Stimulated activated CD4-positive, alpha-beta T cell treated with anti-CD3 and anti-CD28 coated beads, Interleukin-15, amount 100 ng/mL, for 1 hour (primary cell): ENCODE measurements at regions not wholly inside any gene's neighbourhood (a gene's known extent, or its start where the extent isn't known, plus 50 kb on each side); places are given as distances from the start of the nearest gene placed in this dataset.

Experiments used
- DNase-seq, 2 donors: peaks; one replicate each; pipeline ENCODE4 v3.0.0-alpha.2; 2020; ENCODE audit warnings: low read depth in 1 of 2, low spot score in 1 of 2

- DNase-seq: no peak
These were observed 810.3 kb upstream of the SALL3 start for GRCh38 chr18:78169174-78169864.

DNA sequence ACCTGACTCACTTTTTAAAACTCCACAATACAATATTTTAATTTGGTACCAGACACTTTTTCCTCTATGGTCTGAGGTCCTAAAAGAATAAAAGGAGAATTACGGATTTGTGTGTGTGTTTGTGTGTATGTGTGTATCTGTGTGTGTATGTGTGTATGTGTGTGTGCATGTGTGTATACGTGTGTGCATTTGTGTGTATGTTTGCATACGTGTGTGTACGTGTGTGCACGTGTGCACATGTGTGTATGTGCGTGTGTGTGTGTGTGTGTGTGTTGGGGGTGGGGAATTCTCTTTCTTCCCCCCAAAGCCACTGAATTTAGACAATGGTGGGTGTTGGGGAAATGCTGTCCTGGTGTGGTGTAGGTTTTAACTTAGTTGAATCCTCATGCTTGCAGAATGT is 807.7 kb upstream of the SALL3 start:
- DNase-seq: no peak

GRCh38 chr18:78174737-78175136 is 804.9 kb upstream of the SALL3 start:
- no peak for DNase-seq

GRCh38 chr18:78178812-78179211 is 800.8 kb upstream of the SALL3 start:
- DNase-seq: no peak

DNA sequence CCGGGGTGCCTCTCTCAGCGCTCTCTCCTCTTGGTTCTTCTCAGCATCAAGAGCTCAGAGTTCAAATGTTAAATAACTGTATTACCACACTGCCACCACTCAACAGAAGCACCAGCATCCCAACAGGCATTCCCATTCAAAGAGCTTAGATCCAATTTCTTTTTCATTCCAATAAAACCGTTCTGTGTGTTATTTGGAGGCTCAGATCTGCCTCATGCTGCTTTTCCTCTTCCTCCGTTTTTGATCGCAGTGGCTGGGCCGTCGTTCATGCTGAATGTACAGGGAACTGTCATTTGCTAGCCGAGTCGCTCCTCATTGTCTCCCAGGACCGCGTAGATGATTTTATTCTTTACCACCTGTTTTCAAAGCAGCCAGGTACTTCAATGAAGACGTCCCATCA is 798.9 kb upstream of the SALL3 start:
- no peak for DNase-seq

GRCh38 chr18:78183815-78184214 is 795.8 kb upstream of the SALL3 start:
- no peak for DNase-seq

GRCh38 chr18:78191276-78191675 is 788.3 kb upstream of the SALL3 start:
- DNase-seq: no peak

GRCh38 chr18:78192054-78192453 is 787.6 kb upstream of the SALL3 start:
- DNase-seq: no peak

DNA sequence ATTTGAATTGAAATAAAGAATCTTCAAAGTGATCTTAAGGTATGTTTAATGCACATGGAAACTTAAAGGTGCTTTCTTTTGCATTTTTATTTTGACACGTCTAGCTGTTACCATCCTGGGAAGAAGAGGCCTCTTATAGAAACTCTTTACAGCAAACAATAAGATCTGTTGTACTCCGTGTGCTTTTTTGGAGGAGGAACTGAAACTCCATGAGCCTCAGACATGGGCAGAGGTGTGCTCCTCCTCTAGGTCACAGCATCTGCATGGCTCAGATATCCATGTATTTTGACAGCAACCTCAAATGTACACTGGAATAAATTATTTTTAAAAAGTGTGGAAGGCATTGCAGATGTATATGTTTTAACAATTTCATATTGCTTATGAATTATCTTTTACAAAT is 783.3 kb upstream of the SALL3 start:
- no peak for DNase-seq

DNA sequence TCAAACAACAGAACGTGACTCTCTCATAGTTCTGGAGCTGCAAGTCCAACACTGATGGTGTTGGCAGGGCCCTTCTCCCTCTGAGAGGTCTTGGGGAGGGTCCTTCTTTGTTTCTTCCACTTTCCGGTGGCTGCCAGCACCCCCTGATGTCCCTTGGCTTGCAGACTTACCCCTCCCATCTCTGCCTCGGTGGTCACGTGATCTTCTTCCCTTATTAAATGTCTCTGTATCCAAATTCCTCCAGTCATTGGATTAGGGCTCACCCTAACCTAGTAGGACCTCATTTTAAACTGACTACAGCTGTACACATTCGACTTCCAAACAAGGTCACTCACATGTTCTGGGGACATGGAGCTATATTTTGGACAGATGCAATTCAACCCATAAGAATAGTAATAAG is 780.6 kb upstream of the SALL3 start:
- DNase-seq: no peak

DNA sequence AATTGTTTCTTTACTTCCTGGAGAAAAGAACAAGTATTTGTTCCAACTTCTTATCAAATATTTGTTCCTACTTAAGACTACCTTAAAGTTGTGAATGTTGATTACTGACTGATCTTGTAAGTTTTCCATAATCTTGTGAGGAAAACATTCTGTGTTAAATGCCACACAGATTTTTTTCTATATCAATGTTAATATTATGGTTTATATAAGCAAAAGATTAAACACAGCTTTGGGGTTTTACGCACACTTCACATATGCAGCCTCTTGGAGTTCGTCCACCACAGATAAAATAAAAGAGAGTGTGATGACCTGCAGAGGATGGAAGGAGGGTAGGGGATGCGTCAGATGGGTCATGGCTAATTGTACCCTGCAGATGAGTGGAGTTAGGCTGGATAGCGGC is 780.0 kb upstream of the SALL3 start:
- no peak for DNase-seq

- no peak for DNase-seq
These were observed 771.7 kb upstream of the SALL3 start for GRCh38 chr18:78207942-78208341.

DNA sequence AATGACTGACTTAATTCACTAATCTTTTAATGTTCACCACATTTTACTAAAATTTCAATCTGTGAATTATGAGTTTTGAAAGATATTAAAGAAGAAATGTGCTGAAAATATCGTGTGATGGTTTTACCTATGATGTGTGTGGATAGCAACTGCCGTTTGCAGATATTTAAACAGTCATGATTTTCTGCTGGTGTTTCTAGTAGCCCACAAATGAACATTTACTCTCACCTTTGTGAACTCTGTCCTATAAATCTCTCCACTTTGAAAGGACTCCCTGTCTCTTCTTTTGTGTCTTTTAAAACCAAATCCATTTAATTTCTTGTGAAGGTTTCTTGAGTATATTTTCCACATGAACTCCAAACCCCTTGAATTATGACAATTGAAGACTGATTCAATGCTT is 771.2 kb upstream of the SALL3 start:
- DNase-seq: no peak

- DNase-seq: no peak
These were observed 766.1 kb upstream of the SALL3 start for GRCh38 chr18:78213361-78213994.

DNA sequence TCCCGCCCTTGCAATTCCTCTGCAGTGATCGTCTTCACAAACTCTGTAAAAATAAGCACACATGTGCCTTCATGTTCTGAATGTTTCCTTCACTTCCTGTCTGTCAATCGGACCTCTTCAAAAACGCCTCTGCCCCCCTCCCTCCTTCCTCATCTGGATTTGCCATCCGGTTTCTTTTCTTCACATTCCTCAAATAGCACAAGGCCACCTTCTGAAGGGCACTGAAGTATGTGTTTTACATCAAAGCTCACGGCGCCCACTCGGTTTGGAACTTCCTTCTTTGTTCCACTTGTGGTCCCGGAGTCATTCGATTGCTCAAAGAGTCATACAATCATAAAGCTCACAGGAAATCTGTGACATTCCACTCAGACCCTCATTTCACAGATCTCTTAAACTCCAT is 758.1 kb upstream of the SALL3 start:
- no peak for DNase-seq

- DNase-seq: no peak
These were observed 750.6 kb upstream of the SALL3 start for GRCh38 chr18:78228974-78229373.

GRCh38 chr18:78230911-78231310 is 748.7 kb upstream of the SALL3 start:
- DNase-seq: no peak

DNA sequence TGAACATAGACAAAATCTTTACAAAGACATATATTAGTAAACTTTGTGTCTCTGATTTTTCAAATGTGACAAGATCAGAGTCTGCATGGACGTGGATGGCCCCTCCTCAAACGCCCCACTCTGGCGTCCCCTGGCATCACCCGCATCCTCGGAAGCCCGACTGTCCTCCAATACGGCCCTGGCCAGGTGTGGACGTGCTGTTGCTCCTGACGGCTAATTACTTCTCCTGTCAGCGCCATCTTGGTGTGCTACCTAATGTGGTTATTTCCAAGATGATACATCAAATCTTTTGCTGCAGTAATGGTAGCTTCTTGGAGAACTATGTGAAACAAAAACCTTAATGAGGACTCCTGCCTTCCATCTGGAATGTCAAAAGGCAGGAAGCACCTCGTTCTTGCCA is 747.4 kb upstream of the SALL3 start:
- no peak for DNase-seq

DNA sequence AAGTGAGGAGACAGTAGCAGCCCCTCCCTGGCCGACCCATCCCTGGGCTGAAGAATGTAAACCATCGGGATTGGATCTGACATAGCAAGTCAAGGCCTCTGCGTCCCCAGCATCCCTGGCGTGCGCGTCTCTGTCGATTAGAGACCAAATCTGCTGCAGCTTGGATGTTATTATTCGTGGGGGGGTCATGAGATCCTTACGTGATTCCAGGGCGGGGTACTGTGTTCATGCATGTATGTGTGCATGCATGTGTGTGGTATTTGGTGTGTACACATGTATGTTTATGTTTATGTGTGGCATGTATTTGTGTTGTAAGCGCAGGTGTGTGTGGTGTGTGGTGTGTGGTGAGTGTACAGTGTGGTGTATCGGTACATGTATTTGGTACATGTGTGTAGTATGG is 741.8 kb upstream of the SALL3 start:
- DNase-seq: no peak

- no peak for DNase-seq
These were observed 741.1 kb upstream of the SALL3 start for GRCh38 chr18:78238404-78239089.

GRCh38 chr18:78239090-78239457 is 740.5 kb upstream of the SALL3 start:
- no peak for DNase-seq

GRCh38 chr18:78240101-78240500 is 739.5 kb upstream of the SALL3 start:
- no peak for DNase-seq
